ENCODE measurements at regions not wholly inside any gene's neighbourhood (a gene's known extent, or its start where the extent isn't known, plus 50 kb on each side); places are given as distances from the start of the nearest gene placed in this dataset.

DNA sequence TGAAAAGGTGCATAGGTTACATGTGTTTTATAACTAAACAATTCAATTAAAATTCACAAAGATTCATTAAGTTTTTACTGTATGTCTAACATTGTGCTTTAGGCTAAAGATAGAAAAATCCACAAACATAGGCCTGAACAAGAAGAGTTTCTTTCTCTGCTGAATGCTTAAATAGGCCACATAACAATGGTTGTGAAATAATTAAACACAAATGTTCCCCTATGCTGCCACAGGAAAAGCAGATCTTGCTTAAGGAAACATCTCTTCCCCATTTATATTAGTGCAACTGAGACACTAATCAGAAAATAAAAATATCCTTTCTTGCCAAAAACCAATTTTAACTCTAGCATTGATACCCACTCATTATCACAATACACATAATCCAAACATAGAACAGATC is 725.4 kb upstream of the DPPA4 start:
- no peak for DNase-seq
- no peak for TF ChIP-seq GATA1 (IDR thresholded peaks at IDR 0.05; ENCODE audit: low read depth, low read length)
- no peak for TF ChIP-seq POLR2A (IDR thresholded peaks at IDR 0.05; ENCODE audit: low read length)

- no peak for DNase-seq
- TF ChIP-seq POLR2A (IDR thresholded peaks at IDR 0.05; ENCODE audit: low read length) (no peak), GATA1 (IDR thresholded peaks at IDR 0.05; ENCODE audit: low read depth, low read length) (no peak)
Observed at GRCh38 chr3:110063178-110063577, 725.8 kb upstream of the DPPA4 start.

- TF ChIP-seq POLR2A (IDR thresholded peaks at IDR 0.05; ENCODE audit: low read length) = no peak
- TF ChIP-seq GATA1 (IDR thresholded peaks at IDR 0.05; ENCODE audit: low read depth, low read length) = no peak
- no peak for DNase-seq
Observed at GRCh38 chr3:110066206-110066605, 728.9 kb upstream of the DPPA4 start.

- TF ChIP-seq POLR2A (IDR thresholded peaks at IDR 0.05; ENCODE audit: low read length) = no peak
- no peak for TF ChIP-seq GATA1 (IDR thresholded peaks at IDR 0.05; ENCODE audit: low read depth, low read length)
- DNase-seq = no peak
Observed at GRCh38 chr3:110067527-110067926, 730.2 kb upstream of the DPPA4 start.

DNA sequence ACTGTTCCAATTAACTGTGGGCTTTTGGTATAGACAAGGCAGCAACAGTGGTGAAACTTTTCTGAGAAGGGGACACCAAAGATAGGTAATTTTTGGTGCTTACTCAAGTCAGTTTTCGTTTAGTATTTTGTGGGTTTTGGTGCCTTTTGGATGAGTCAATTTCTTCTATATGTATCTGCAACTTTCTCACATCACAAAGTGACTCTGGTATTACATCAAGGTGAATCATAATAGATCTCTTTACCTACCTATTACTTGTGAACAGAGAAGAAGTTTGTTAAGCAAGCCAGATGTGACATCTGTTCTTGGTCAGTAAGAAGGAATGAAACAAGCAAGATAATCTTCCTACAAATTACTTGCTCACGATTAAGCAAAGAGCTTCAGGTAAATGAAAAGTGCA is 732.4 kb upstream of the DPPA4 start:
- TF ChIP-seq GATA1 (IDR thresholded peaks at IDR 0.05; ENCODE audit: low read depth, low read length) = no peak
- no peak for TF ChIP-seq POLR2A (IDR thresholded peaks at IDR 0.05; ENCODE audit: low read length)
- no peak for DNase-seq

GRCh38 chr3:110070161-110070916 is 733.0 kb upstream of the DPPA4 start:
- no peak for TF ChIP-seq POLR2A (IDR thresholded peaks at IDR 0.05; ENCODE audit: low read length)
- no peak for TF ChIP-seq GATA1 (IDR thresholded peaks at IDR 0.05; ENCODE audit: low read depth, low read length)
- peak; percentile 20 to 79 for DNase-seq

GRCh38 chr3:110074095-110074494 is 736.7 kb upstream of the DPPA4 start:
- TF ChIP-seq POLR2A (IDR thresholded peaks at IDR 0.05; ENCODE audit: low read length) (no peak), GATA1 (IDR thresholded peaks at IDR 0.05; ENCODE audit: low read depth, low read length) (no peak)
- DNase-seq = no peak

DNA sequence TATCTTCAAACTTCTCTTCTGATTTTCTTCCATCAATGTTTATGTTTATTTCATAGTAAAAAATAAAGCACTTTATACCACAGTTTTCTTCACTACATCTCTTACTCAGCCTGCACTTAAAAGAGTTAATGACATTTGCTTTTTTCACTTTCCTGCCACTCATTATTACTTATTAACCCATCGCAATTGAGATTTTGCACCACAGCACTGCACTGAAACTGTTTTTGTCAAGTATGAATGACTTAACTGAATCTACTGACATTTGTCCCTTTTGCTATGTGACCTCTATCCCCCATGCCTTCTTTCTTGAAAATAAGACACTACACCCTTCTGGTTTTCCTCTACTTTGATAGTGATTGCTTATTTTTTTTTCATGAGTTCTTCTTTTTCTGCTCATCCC is 739.7 kb upstream of the DPPA4 start:
- no peak for DNase-seq
- no peak for TF ChIP-seq GATA1 (IDR thresholded peaks at IDR 0.05; ENCODE audit: low read depth, low read length)
- TF ChIP-seq POLR2A (IDR thresholded peaks at IDR 0.05; ENCODE audit: low read length) = no peak

DNA sequence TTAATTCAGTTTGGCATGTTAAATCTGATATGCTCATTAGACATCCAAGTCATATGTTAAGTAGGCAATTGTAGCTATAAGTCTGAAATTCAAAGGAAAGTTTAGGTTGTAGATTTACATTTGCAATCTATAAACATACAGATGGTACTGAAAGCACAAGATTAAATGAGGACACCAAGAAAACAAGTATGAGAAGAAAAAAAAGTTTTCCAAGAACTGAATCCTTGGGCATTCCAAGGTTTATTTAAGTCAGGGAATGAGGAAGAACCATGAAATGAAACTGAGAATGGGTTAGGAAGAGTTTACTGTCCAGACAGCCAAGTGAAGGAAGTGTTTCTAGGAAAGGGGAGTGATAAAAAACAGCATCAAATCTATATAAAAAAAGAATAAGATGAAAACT is 756.1 kb upstream of the DPPA4 start:
- DNase-seq = no peak
- TF ChIP-seq POLR2A (IDR thresholded peaks at IDR 0.05; ENCODE audit: low read length) (no peak), GATA1 (IDR thresholded peaks at IDR 0.05; ENCODE audit: low read depth, low read length) (no peak)

GRCh38 chr3:110093812-110094401 is 756.6 kb upstream of the DPPA4 start:
- no peak for TF ChIP-seq GATA1 (IDR thresholded peaks at IDR 0.05; ENCODE audit: low read depth, low read length)
- no peak for DNase-seq

DNA sequence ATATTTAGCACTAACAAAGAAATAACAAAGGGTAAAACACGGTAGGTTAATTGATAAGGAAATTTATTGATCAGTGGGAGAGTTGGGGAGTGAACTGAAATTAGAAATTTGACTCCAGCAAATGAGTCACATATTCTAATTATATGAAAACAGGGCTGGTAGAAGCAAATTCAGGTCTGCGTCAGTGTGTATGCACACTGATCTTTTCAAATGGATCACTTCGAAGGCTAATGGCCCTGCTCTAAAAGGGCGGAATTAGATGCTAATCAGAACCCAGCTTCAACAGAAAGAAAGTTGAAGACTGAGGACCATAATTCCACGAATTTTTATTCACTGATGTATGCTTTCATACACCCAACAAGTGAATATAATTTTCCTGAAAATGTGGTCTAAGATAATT is 762.4 kb upstream of the DPPA4 start:
- no peak for TF ChIP-seq POLR2A (IDR thresholded peaks at IDR 0.05; ENCODE audit: low read length)
- TF ChIP-seq GATA1 (IDR thresholded peaks at IDR 0.05; ENCODE audit: low read depth, low read length) = no peak
- DNase-seq = no peak

GRCh38 chr3:110101361-110101760 is 764.0 kb upstream of the DPPA4 start:
- no peak for TF ChIP-seq POLR2A (IDR thresholded peaks at IDR 0.05; ENCODE audit: low read length)
- TF ChIP-seq GATA1 (IDR thresholded peaks at IDR 0.05; ENCODE audit: low read depth, low read length) = no peak

GRCh38 chr3:110106805-110107204 is 769.5 kb upstream of the DPPA4 start:
- no peak for DNase-seq
- TF ChIP-seq POLR2A (IDR thresholded peaks at IDR 0.05; ENCODE audit: low read length) (no peak), GATA1 (IDR thresholded peaks at IDR 0.05; ENCODE audit: low read depth, low read length) (no peak)

More at GRCh38 chr3:110101361-110101760, 764.0 kb upstream of the DPPA4 start:
- no peak for DNase-seq

DNA sequence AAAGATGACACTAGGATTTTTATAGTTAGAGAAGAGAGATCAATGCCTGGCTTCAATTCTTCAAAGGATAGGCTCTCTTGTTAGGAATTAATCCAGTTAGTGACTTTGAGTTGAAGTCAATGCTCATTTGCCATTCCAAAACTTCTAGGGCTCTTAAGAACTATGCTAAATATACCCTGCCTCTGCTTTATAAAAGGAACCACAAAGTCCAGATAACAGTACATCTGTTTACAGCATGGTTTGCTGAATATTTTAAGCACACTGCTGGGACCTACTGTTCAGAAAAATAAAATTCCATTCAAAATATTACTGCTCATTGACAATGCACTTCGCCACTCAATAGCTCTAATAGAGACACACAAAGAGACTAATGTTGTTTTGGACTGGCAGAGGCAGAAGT is 786.6 kb upstream of the DPPA4 start:
- TF ChIP-seq GATA1 (IDR thresholded peaks at IDR 0.05; ENCODE audit: low read depth, low read length) (no peak), POLR2A (IDR thresholded peaks at IDR 0.05; ENCODE audit: low read length) (no peak)
- DNase-seq = no peak

DNA sequence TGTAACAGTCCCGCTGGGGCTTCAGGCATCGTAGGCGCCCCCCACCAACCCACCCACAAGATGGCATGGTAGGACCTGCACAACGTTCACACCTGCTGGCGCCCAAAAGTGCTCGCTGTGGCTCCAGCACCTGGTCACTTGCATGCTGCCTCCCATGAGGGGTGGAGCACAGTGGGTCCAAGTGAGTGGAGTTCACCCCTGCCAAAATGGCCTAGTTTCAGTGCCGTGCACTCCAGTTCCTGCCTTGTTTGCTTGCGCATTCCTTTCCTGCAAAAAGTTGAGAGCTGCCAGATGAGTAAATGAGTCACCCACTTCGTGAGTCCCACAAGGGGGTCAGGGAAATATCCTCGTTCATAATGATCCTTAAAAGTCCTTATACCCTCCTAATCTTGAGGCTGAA is 788.7 kb upstream of the DPPA4 start:
- TF ChIP-seq POLR2A (IDR thresholded peaks at IDR 0.05; ENCODE audit: low read length) = no peak
- DNase-seq = no peak

All from erythroblast (primary cell).